ENCODE measurements at regions not wholly inside any gene's neighbourhood (a gene's known extent, or its start where the extent isn't known, plus 50 kb on each side); places are given as distances from the start of the nearest gene placed in this dataset.

- TF ChIP-seq CTCF (IDR thresholded peaks at IDR 0.05; ENCODE audit: low read depth, low read length): peak; percentile 40
- no peaks in the 10 kb centered on the region for H3K36me3 ChIP-seq
- peak in 1 of 2 donors; percentile 62 for DNase-seq (ENCODE audit: low read depth in 1 of 2, low spot score in 1 of 2)
- H3K27ac ChIP-seq: no peak overlapping the region
- H3K9me3 ChIP-seq (ENCODE audit: low read depth): no peaks in the 10 kb centered on the region
- H3K4me1 ChIP-seq (ENCODE audit: low read depth): no peaks in the 10 kb centered on the region
- H3K4me3 ChIP-seq: no peak overlapping the region
- H3K27me3 ChIP-seq: no peaks in the 10 kb centered on the region
Observed at GRCh38 chrX:40496728-40497127, 84.0 kb upstream of the ATP6AP2 start.

- Histone ChIP-seq H3K27ac (no peak overlapping the region), H3K27me3 (no peaks in the 10 kb centered on the region), H3K4me3 (no peak overlapping the region), H3K4me1 (ENCODE audit: low read depth) (no peaks in the 10 kb centered on the region), H3K9me3 (ENCODE audit: low read depth) (no peaks in the 10 kb centered on the region), H3K36me3 (no peaks in the 10 kb centered on the region)
- no peak for DNase-seq (ENCODE audit: low read depth in 1 of 2, low spot score in 1 of 2)
- no peak for TF ChIP-seq CTCF (IDR thresholded peaks at IDR 0.05; ENCODE audit: low read depth, low read length)
Observed at GRCh38 chrX:40495659-40496058, 85.1 kb upstream of the ATP6AP2 start.

- Histone ChIP-seq H3K27me3 (no peaks in the 10 kb centered on the region), H3K9me3 (ENCODE audit: low read depth) (no peaks in the 10 kb centered on the region), H3K4me1 (ENCODE audit: low read depth) (no peaks in the 10 kb centered on the region), H3K27ac (no peak overlapping the region), H3K4me3 (no peak overlapping the region), H3K36me3 (no peaks in the 10 kb centered on the region)
- DNase-seq (ENCODE audit: low read depth in 1 of 2, low spot score in 1 of 2): no peak
- no peak for TF ChIP-seq CTCF (IDR thresholded peaks at IDR 0.05; ENCODE audit: low read depth, low read length)
Observed at GRCh38 chrX:40494005-40494404, 86.8 kb upstream of the ATP6AP2 start.

GRCh38 chrX:40488296-40488695 lies 92.5 kb upstream of the ATP6AP2 start:
- DNase-seq (ENCODE audit: low read depth in 1 of 2, low spot score in 1 of 2): no peak
- Histone ChIP-seq H3K27me3 (no peaks in the 10 kb centered on the region), H3K9me3 (ENCODE audit: low read depth) (no peaks in the 10 kb centered on the region), H3K4me3 (no peak overlapping the region), H3K36me3 (no peaks in the 10 kb centered on the region), H3K27ac (no peak overlapping the region), H3K4me1 (ENCODE audit: low read depth) (peaks cover 9% of the 10 kb centered on the region)
- TF ChIP-seq CTCF (IDR thresholded peaks at IDR 0.05; ENCODE audit: low read depth, low read length): no peak

- no peak for TF ChIP-seq CTCF (IDR thresholded peaks at IDR 0.05; ENCODE audit: low read depth, low read length)
- Histone ChIP-seq H3K9me3 (ENCODE audit: low read depth) (no peaks in the 10 kb centered on the region), H3K4me3 (no peak overlapping the region), H3K27ac (no peak overlapping the region), H3K4me1 (ENCODE audit: low read depth) (peaks cover 18% of the 10 kb centered on the region), H3K36me3 (no peaks in the 10 kb centered on the region), H3K27me3 (no peaks in the 10 kb centered on the region)
- DNase-seq (ENCODE audit: low read depth in 1 of 2, low spot score in 1 of 2): no peak
Observed at GRCh38 chrX:40485973-40486372, 94.8 kb upstream of the ATP6AP2 start.

Data from cardiac muscle cell (in vitro differentiated cells and primary cell).